GM12878 (cell line): ENCODE measurements at regions not wholly inside any gene's neighbourhood (a gene's known extent, or its start where the extent isn't known, plus 50 kb on each side); places are given as distances from the start of the nearest gene placed in this dataset.
A peak's percentile ranks its signal among the peaks of the same experiment; 100 is the strongest.

Experiments used
- ATAC-seq: fragments of 200-7000 bp; cut with Tn5 transposase; 3 replicates; pipeline ENCODE4 v1.9.1; 2020; ENCODE audit warnings: mild to moderate bottlenecking, moderate library complexity
- BruUV-seq: library from RNA; stranded (reverse); fragments of 400-500 nt; replicated peaks from 2 replicates; lab custom pipeline; 2021; lab: Mats Ljungman, UMichigan
- CTCF ChIA-PET: fragments of 300-600 bp; sonication (Branson Sonifier 250); formaldehyde crosslinking; extraction: SDS; loops from one replicate; lab custom pipeline; 2021; ENCODE audit warnings: inconsistent platforms; lab: Yijun Ruan, JAX
- POLR2A ChIA-PET: fragments of 350-600 bp; formaldehyde crosslinking; extraction: SDS; loops from one replicate; lab custom pipeline; 2021; ENCODE audit warnings: inconsistent platforms; lab: Charles Lee
- RAD21 ChIA-PET: fragments of 300-600 bp; sonication (Branson Sonifier 250); formaldehyde crosslinking; loops from one replicate; lab custom pipeline; 2023; ENCODE audit warnings: antibody characterized with exemption; ENCODE audit not compliant: unreplicated experiment; lab: Charles Lee
- SMC1A ChIA-PET: fragments of 300-600 bp; sonication (Branson Sonifier 250); formaldehyde crosslinking; loops from one replicate; lab custom pipeline; 2023; ENCODE audit not compliant: unreplicated experiment, uncharacterized antibody; lab: Charles Lee
- DNase-seq: peaks from one replicate; pipeline ENCODE4 v3.0.0-alpha.2; 2011; ENCODE audit warnings: low read depth, low spot score
- FAIRE-seq: peaks from 3 replicates; lab custom pipeline; 2011; peaks lifted over from hg19 to GRCh38; lab: Jason Lieb, UNC
- H2AFZ ChIP-seq: 2 replicates; pipeline ENCODE4 v1.6.0; 2011; ENCODE audit warnings: low read depth, low read length, control low read depth; ENCODE audit not compliant: control insufficient read depth
- H3K27ac ChIP-seq: 2 replicates; pipeline ENCODE4 v1.5.1; 2011; ENCODE audit warnings: control low read depth; ENCODE audit not compliant: control insufficient read depth, insufficient read depth
- H3K27me3 ChIP-seq, 2 experiments: replicated peaks in 1 of 2; 2 replicates each; pipeline versions ENCODE4 v1.6.0 to v1.6.1; 2011; ENCODE audit warnings: low read length in 1 of 2; ENCODE audit not compliant: control insufficient read depth in 2 of 2, insufficient read depth in 2 of 2
- H3K36me3 ChIP-seq, 2 experiments: 2 replicates each; pipeline ENCODE4 v1.5.1; 2011; ENCODE audit warnings: low read length in 1 of 2; ENCODE audit not compliant: control insufficient read depth in 2 of 2, insufficient read depth in 2 of 2
- H3K4me1 ChIP-seq: 2 replicates; pipeline ENCODE4 v1.6.1; 2011; ENCODE audit warnings: mild to moderate bottlenecking, low read length, moderate library complexity, mixed read lengths; ENCODE audit not compliant: control insufficient read depth, insufficient read depth
- H3K4me2 ChIP-seq: 2 replicates; pipeline ENCODE4 v1.6.0; 2011; ENCODE audit warnings: control low read depth; ENCODE audit not compliant: control insufficient read depth, insufficient read depth
- H3K4me3 ChIP-seq: fragments of 200-600 bp; sonication (generic); 2 replicates; pipeline ENCODE4 v1.5.1; 2016
- H3K79me2 ChIP-seq: 2 replicates; pipeline ENCODE4 v1.6.0; 2011; ENCODE audit warnings: low read length; ENCODE audit not compliant: control insufficient read depth, insufficient read depth
- H3K9ac ChIP-seq: 2 replicates; pipeline ENCODE4 v1.8.0; 2011; ENCODE audit warnings: low read length, control low read depth, mixed read lengths; ENCODE audit not compliant: control insufficient read depth, insufficient read depth
- H3K9me3 ChIP-seq: replicated peaks from 3 replicates; pipeline ENCODE4 v1.5.1; 2011; ENCODE audit warnings: mild to moderate bottlenecking, low read length; ENCODE audit not compliant: control insufficient read depth, insufficient read depth
- H4K20me1 ChIP-seq: 2 replicates; pipeline ENCODE4 v1.6.0; 2011; ENCODE audit not compliant: control insufficient read depth, insufficient read depth
- BRCA1 ChIP-seq: IDR thresholded peaks from 2 replicates; pipeline ENCODE4 v1.6.1; 2011; ENCODE audit warnings: low read depth, low read length, improper control_type of control experiment
- CBFB ChIP-seq: IDR thresholded peaks from 2 replicates; pipeline ENCODE4 v1.6.1; 2016; ENCODE audit warnings: antibody characterized with exemption, low read depth
- GATAD2B ChIP-seq: fragments of 450-650 bp; conservative IDR thresholded peaks from 2 replicates; pipeline ENCODE4 v1.6.1; 2017; ENCODE audit warnings: low read depth, mild to moderate bottlenecking, moderate library complexity
- HCFC1 ChIP-seq: fragments of 150-350 bp; IDR thresholded peaks from 2 replicates; pipeline ENCODE4 v1.6.1; 2014; ENCODE audit warnings: low read length
- TAF1 ChIP-seq: IDR thresholded peaks from 2 replicates; pipeline ENCODE4 v1.6.1; 2011; ENCODE audit warnings: mild to moderate bottlenecking, low read depth, low read length, borderline replicate concordance
- TARDBP ChIP-seq: IDR thresholded peaks from 2 replicates; pipeline ENCODE4 v1.6.1; 2016; ENCODE audit warnings: borderline replicate concordance
- in situ Hi-C: fragments of 300-500 bp; cut with MboI; formaldehyde crosslinking; loops from 9 replicates; pipeline ENCODE4 v1.14.3; 2018; ENCODE audit warnings: mixed read lengths
- intact Hi-C: fragments of 100-400 bp; cut with micrococcal nuclease; formaldehyde crosslinking; loops from one replicate; pipeline ENCODE4 v1.14.2; 2022; ENCODE audit not compliant: unreplicated experiment
- TF ChIP-seq, protein P1 (sequence below): IDR thresholded peaks from 2 replicates; pipeline ENCODE4 v1.6.1; 2012; ENCODE audit warnings: improper control_type of control experiment, low read depth, low read length; ENCODE audit not compliant: insufficient replicate concordance

DNA sequence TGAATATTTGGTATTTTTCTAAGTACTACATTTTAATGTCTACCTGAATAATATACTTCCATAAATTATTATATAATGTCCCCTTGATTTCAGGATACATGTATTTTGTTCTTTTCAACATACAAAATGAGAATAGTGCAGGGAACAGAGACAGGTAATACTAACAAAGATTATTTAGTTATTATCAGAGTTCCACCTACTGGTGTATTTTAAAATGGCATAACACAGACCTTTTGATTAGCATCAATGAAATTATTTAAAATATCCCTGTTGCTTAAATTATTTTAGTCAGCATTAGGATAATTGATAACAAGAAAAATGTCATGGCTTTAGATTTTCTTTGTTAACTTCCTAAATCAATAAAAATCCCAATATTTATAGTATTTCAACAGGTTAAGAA, 184.0 kb downstream of the PRDM13 start:
- no peak overlapping the region for H3K9ac ChIP-seq
- DNase-seq (no peak), FAIRE-seq (no peak), ATAC-seq (0 out of 3 replicates have a peak, but pooled peaks have one; percentile 39)
- peaks cover 0 to 3% of the 10 kb centered on the region in 2 experiments; a peak in 1 of 4 replicates for H3K27me3 ChIP-seq
- no peaks in the 10 kb centered on the region for H3K36me3 ChIP-seq
- ChIA-PET POLR2A (no interaction called here), CTCF (interaction anchor here (1.3 kb wide), 1 partner anchor 459 kb away, joined by 3 read pairs; no protein-coding TSS in a partner anchor), RAD21 (no interaction called here), SMC1A (no interaction called here)
- no peak overlapping the region for H2AFZ ChIP-seq
- H3K4me2 ChIP-seq = no peak overlapping the region
- H3K9me3 ChIP-seq = no peaks in the 10 kb centered on the region
- TF ChIP-seq CBFB = no peak
- no peak for TF ChIP-seq HCFC1
- TF ChIP-seq, protein P1, sequence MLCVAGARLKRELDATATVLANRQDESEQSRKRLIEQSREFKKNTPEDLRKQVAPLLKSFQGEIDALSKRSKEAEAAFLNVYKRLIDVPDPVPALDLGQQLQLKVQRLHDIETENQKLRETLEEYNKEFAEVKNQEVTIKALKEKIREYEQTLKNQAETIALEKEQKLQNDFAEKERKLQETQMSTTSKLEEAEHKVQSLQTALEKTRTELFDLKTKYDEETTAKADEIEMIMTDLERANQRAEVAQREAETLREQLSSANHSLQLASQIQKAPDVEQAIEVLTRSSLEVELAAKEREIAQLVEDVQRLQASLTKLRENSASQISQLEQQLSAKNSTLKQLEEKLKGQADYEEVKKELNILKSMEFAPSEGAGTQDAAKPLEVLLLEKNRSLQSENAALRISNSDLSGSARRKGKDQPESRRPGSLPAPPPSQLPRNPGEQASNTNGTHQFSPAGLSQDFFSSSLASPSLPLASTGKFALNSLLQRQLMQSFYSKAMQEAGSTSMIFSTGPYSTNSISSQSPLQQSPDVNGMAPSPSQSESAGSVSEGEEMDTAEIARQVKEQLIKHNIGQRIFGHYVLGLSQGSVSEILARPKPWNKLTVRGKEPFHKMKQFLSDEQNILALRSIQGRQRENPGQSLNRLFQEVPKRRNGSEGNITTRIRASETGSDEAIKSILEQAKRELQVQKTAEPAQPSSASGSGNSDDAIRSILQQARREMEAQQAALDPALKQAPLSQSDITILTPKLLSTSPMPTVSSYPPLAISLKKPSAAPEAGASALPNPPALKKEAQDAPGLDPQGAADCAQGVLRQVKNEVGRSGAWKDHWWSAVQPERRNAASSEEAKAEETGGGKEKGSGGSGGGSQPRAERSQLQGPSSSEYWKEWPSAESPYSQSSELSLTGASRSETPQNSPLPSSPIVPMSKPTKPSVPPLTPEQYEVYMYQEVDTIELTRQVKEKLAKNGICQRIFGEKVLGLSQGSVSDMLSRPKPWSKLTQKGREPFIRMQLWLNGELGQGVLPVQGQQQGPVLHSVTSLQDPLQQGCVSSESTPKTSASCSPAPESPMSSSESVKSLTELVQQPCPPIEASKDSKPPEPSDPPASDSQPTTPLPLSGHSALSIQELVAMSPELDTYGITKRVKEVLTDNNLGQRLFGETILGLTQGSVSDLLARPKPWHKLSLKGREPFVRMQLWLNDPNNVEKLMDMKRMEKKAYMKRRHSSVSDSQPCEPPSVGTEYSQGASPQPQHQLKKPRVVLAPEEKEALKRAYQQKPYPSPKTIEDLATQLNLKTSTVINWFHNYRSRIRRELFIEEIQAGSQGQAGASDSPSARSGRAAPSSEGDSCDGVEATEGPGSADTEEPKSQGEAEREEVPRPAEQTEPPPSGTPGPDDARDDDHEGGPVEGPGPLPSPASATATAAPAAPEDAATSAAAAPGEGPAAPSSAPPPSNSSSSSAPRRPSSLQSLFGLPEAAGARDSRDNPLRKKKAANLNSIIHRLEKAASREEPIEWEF = no peak
- TF ChIP-seq BRCA1 = no peak
- no peak for TF ChIP-seq GATAD2B
- TF ChIP-seq TARDBP = no peak
- TF ChIP-seq TAF1 = no peak
- no peaks in the 10 kb centered on the region for H3K4me1 ChIP-seq
- in situ Hi-C loops (no loop called here), intact Hi-C loops (no loop called here)
- no peak overlapping the region for H3K27ac ChIP-seq
- no peak overlapping the region for H3K4me3 ChIP-seq
- no peaks in the 10 kb centered on the region for H3K79me2 ChIP-seq
- no TSS peak for BruUV-seq
- no peaks in the 10 kb centered on the region for H4K20me1 ChIP-seq
